ENCODE measurements at regions not wholly inside any gene's neighbourhood (a gene's known extent, or its start where the extent isn't known, plus 50 kb on each side); places are given as distances from the start of the nearest gene placed in this dataset.

DNA sequence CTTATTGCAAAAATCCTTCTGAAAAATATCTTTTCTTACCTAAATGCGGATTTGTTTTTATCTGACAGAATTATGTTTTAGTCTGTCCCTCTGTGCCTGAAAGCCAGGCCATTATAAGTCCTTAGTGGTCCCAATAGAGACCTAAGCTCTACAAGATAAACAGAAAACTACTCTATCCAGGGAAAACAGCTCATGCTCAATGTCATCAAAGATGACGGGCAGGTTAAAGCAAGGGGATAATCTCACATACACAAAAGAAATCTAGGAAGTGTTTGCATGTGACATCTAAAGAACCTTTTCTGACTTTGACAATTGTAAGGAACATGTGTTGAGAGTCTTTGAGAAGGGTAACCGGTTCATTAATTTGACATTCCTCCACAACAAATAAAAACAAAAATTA is 741.1 kb upstream of the ID2 start:
- Histone ChIP-seq H3K27me3 (ENCODE audit: control insufficient read depth, insufficient read depth, low read length) (no peaks in the 10 kb centered on the region), H3K9me3 (ENCODE audit: control insufficient read depth, insufficient read depth, low read length) (no peaks in the 10 kb centered on the region), H3K27ac (ENCODE audit: low read length) (no peak overlapping the region), H3K36me3 (ENCODE audit: control insufficient read depth, insufficient read depth, low read length) (no peaks in the 10 kb centered on the region), H3K4me1 (ENCODE audit: control insufficient read depth, insufficient read depth, low read length) (no peaks in the 10 kb centered on the region), H3K4me3 (ENCODE audit: low read length) (no peak overlapping the region)
- DNase-seq (ENCODE audit: low read depth, low spot score): no peak
- WGBS (ENCODE audit: insufficient coverage, insufficient read length): no CpG with 5 or more reads among the region's 3 CpGs

DNA sequence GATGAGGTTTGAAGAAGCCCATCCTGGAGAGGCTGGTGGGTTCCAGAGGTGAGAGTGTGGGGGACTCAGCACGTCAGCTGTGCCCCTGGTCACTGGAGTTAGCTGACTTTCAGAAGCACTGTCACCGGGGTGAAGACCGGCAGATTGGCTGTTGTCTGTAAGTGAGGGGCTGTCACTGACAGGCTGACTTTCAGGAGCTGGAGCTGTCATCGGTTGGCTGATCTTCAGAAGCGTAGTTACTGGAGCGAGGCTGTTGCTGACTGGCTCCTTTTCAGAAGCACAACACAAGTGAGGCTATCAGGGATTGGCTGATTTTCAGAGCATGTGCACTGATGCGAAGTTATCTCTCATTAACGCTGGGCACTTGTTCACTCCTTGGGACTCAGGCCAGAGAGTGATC is 738.4 kb upstream of the ID2 start:
- no CpG with 5 or more reads among the region's 8 CpGs for whole genome bisulfite sequencing (ENCODE audit: insufficient coverage, insufficient read length)

DNA sequence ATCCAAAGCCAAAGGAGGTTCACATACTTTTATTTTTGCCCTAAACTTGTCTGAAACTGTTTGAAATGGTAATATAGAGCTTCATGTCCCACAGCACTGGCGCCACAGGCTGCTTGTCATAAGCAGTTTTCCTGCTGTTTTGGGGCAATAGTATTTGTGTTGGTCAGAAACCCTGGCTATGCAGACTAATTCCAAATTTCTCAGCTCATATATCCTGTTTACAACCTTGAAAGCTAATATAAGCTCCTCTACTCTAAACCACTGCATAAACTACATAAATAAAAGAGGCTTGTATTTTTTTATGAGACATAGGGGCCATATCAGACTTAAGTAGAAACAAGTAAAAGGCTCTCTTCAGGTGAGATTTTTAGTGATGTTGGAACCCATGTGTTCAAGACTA is 736.8 kb upstream of the ID2 start:
- H3K9me3 ChIP-seq (ENCODE audit: control insufficient read depth, insufficient read depth, low read length): no peaks in the 10 kb centered on the region
- H3K27me3 ChIP-seq (ENCODE audit: control insufficient read depth, insufficient read depth, low read length): no peaks in the 10 kb centered on the region
- H3K36me3 ChIP-seq (ENCODE audit: control insufficient read depth, insufficient read depth, low read length): no peaks in the 10 kb centered on the region
- no peak overlapping the region for H3K4me3 ChIP-seq (ENCODE audit: low read length)
- H3K4me1 ChIP-seq (ENCODE audit: control insufficient read depth, insufficient read depth, low read length): no peaks in the 10 kb centered on the region
- DNase-seq (ENCODE audit: low read depth, low spot score): no peak
- no peak overlapping the region for H3K27ac ChIP-seq (ENCODE audit: low read length)
- WGBS (ENCODE audit: insufficient coverage, insufficient read length): no CpG with 5 or more reads among the region's 1 CpG

More for the DNA sequence above, 738.4 kb upstream of the ID2 start:
- no peaks in the 10 kb centered on the region for H3K36me3 ChIP-seq (ENCODE audit: control insufficient read depth, insufficient read depth, low read length)
- no peaks in the 10 kb centered on the region for H3K9me3 ChIP-seq (ENCODE audit: control insufficient read depth, insufficient read depth, low read length)
- no peak overlapping the region for H3K27ac ChIP-seq (ENCODE audit: low read length)
- H3K4me1 ChIP-seq (ENCODE audit: control insufficient read depth, insufficient read depth, low read length): no peaks in the 10 kb centered on the region
- H3K27me3 ChIP-seq (ENCODE audit: control insufficient read depth, insufficient read depth, low read length): no peaks in the 10 kb centered on the region
- DNase-seq (ENCODE audit: low read depth, low spot score): no peak
- H3K4me3 ChIP-seq (ENCODE audit: low read length): no peak overlapping the region

DNA sequence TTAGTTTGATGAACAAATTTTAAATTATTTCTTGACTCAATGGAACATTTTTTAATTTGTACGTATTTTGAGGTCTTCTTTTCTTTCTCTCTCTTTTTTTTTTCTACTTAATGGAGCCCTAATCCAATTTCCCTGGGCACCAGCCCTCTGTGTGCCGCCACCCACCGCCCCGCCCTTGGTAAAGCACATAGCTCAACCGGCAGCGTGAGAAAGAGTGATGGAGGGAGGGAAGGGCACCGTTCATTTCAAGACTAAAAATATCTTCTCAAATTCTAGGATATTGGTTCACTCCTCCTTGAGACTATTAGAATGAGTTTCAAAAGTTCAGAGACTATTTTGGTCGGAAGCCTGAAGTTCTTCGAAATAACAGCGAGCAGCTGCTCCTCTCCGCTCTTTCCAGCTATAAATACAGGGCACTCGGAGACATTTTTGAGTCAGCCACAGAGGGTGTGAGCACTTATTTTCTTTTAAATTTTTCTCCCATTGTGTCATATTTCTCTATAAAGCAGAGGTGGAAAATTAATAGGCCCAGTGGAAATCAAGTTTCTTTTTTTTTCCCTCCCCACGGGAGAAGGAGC is 731.7 kb upstream of the ID2 start:
- WGBS (ENCODE audit: insufficient coverage, insufficient read length): no CpG with 5 or more reads among the region's 13 CpGs
- Histone ChIP-seq H3K4me3 (ENCODE audit: low read length) (no peak overlapping the region), H3K4me1 (ENCODE audit: control insufficient read depth, insufficient read depth, low read length) (0 out of 2 replicates have a peak, but pooled peaks cover 2% of the 10 kb centered on the region), H3K36me3 (ENCODE audit: control insufficient read depth, insufficient read depth, low read length) (no peaks in the 10 kb centered on the region), H3K27me3 (ENCODE audit: control insufficient read depth, insufficient read depth, low read length) (no peaks in the 10 kb centered on the region), H3K9me3 (ENCODE audit: control insufficient read depth, insufficient read depth, low read length) (no peaks in the 10 kb centered on the region), H3K27ac (ENCODE audit: low read length) (no peak overlapping the region)
- DNase-seq (ENCODE audit: low read depth, low spot score): no peak

DNA sequence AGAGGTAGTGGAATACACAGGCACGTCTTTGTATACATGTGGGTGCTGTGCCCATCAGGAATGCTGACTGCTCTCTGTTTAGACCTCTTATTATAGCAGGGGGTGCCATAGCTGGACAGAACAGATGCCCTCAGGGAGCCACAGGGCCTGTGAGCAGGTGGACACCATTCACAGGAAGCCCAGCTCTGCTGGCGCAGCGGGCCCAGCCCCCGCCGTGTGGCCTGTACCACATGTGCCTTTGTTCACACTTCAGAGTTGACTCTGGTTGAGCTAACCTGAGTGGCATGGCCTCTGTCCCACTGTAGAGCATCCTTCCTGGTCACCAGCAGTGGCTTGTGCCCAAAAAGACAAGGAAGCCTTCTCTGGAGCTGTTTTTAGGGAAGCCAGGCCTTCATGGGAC is 730.9 kb upstream of the ID2 start:
- H3K9me3 ChIP-seq (ENCODE audit: control insufficient read depth, insufficient read depth, low read length): no peaks in the 10 kb centered on the region
- no peak for DNase-seq (ENCODE audit: low read depth, low spot score)
- no peak overlapping the region for H3K27ac ChIP-seq (ENCODE audit: low read length)
- H3K4me3 ChIP-seq (ENCODE audit: low read length): no peak overlapping the region
- WGBS (ENCODE audit: insufficient coverage, insufficient read length): no CpG with 5 or more reads among the region's 5 CpGs
- H3K27me3 ChIP-seq (ENCODE audit: control insufficient read depth, insufficient read depth, low read length): no peaks in the 10 kb centered on the region
- 0 out of 2 replicates have a peak, but pooled peaks cover 2% of the 10 kb centered on the region for H3K4me1 ChIP-seq (ENCODE audit: control insufficient read depth, insufficient read depth, low read length)
- H3K36me3 ChIP-seq (ENCODE audit: control insufficient read depth, insufficient read depth, low read length): no peaks in the 10 kb centered on the region

DNA sequence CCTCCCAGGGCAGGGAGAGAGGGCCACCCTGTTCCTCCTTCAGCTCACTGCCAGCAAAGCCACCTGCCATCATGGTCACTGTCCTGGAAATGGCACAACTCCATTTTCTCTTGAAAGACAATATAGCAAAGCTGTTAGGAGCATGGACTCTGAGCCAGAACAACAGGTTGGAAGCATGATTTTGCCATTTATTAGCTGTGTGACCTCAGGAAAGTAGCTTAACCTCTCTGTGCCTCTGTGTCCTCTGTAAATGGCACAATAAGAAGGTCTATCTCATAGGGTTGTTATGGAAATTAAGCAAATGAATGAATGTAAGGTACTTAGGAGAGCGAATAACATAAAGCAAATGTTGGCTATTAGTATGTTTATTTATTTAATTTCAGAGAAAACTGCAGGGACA is 730.4 kb upstream of the ID2 start:
- Histone ChIP-seq H3K4me3 (ENCODE audit: low read length) (no peak overlapping the region), H3K36me3 (ENCODE audit: control insufficient read depth, insufficient read depth, low read length) (no peaks in the 10 kb centered on the region), H3K27me3 (ENCODE audit: control insufficient read depth, insufficient read depth, low read length) (no peaks in the 10 kb centered on the region), H3K27ac (ENCODE audit: low read length) (no peak overlapping the region), H3K4me1 (ENCODE audit: control insufficient read depth, insufficient read depth, low read length) (0 out of 2 replicates have a peak, but pooled peaks cover 2% of the 10 kb centered on the region), H3K9me3 (ENCODE audit: control insufficient read depth, insufficient read depth, low read length) (no peaks in the 10 kb centered on the region)
- WGBS (ENCODE audit: insufficient coverage, insufficient read length): no CpG with 5 or more reads among the region's 1 CpG
- DNase-seq (ENCODE audit: low read depth, low spot score): no peak

DNA sequence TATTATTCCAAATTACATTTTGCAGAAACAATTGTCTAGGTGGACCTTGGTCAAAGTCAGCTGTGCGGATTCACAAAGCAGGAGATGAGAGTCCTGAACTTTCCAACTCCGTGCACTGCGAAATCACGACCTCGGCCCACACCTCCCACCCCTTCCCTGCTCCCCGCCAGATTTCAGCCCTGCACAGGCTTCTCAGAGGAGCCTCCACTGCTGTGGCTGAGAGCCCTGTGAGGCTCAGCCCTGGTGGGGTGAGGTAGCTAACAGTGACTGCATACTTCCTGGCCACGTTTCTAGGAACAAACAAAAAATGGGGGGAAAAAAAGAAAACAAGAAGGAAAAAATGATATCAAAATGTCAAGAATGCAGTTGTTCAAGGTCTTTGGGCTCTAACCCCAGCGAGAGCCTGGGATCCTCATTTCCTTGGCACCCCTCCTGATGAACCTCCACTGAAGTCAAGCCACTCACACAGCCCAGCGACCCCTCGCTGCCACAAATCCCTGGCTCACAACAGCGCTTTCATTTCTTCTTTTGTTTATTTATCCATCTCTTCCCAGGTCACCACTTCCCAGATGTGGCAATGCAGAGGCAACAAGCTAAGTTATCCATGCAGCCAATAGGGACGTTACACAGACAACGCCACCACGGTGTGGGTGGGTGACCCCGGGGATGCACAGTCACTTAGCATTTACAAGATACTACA is 729.7 kb upstream of the ID2 start:
- DNase-seq (ENCODE audit: low read depth, low spot score): no peak
- H3K9me3 ChIP-seq (ENCODE audit: control insufficient read depth, insufficient read depth, low read length): no peaks in the 10 kb centered on the region
- H3K36me3 ChIP-seq (ENCODE audit: control insufficient read depth, insufficient read depth, low read length): no peaks in the 10 kb centered on the region
- 0 out of 2 replicates have a peak, but pooled peaks cover 2% of the 10 kb centered on the region for H3K4me1 ChIP-seq (ENCODE audit: control insufficient read depth, insufficient read depth, low read length)
- WGBS (ENCODE audit: insufficient coverage, insufficient read length): no CpG with 5 or more reads among the region's 15 CpGs
- H3K27me3 ChIP-seq (ENCODE audit: control insufficient read depth, insufficient read depth, low read length): no peaks in the 10 kb centered on the region
- H3K4me3 ChIP-seq (ENCODE audit: low read length): no peak overlapping the region
- H3K27ac ChIP-seq (ENCODE audit: low read length): no peak overlapping the region

DNA sequence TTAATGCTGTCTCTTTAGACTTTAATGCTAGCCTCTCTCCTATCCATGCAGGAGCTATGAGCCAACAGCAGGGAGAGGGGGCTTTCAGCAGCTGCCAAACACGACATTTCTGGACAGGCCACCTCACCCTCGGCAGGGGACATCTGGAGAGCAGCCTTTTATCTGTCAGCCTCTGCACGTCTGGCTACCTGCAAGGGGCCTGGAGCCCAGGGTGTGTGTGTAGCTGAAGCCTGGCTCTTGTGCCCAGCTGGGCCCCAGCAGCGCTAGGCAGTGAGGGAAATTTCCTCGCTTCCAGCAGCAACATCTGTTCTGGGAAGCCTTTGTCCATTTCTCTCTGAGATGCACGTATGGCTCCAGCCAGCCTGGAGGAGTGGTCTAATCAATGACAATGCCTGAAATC is 728.7 kb upstream of the ID2 start:
- H3K27me3 ChIP-seq (ENCODE audit: control insufficient read depth, insufficient read depth, low read length): no peaks in the 10 kb centered on the region
- H3K9me3 ChIP-seq (ENCODE audit: control insufficient read depth, insufficient read depth, low read length): no peaks in the 10 kb centered on the region
- H3K4me3 ChIP-seq (ENCODE audit: low read length): no peak overlapping the region
- no CpG with 5 or more reads among the region's 6 CpGs for WGBS (ENCODE audit: insufficient coverage, insufficient read length)
- no peak for DNase-seq (ENCODE audit: low read depth, low spot score)
- 0 out of 2 replicates have a peak, but pooled peaks cover 2% of the 10 kb centered on the region for H3K4me1 ChIP-seq (ENCODE audit: control insufficient read depth, insufficient read depth, low read length)
- no peak overlapping the region for H3K27ac ChIP-seq (ENCODE audit: low read length)
- H3K36me3 ChIP-seq (ENCODE audit: control insufficient read depth, insufficient read depth, low read length): no peaks in the 10 kb centered on the region

DNA sequence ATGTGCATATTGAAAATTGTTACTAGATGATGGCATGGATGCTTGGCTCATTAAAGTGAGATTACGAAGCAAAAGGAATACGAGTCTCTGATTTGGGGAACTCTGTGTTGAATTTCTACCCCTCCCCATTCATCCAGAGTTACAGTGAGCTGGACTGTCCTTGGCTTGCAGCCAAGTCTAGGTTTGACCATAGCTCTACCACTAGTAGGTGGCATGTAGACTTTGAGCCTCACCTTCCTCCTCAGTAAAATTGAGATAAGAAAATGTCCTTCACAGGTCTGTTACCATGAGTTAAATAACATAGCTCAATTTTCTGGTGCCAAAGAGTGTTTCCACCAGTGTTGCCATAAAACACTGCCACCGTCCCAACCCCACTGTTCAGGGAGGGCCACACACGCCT is 727.6 kb upstream of the ID2 start:
- H3K27ac ChIP-seq (ENCODE audit: low read length): no peak overlapping the region
- no peaks in the 10 kb centered on the region for H3K36me3 ChIP-seq (ENCODE audit: control insufficient read depth, insufficient read depth, low read length)
- H3K4me3 ChIP-seq (ENCODE audit: low read length): no peak overlapping the region
- no peaks in the 10 kb centered on the region for H3K27me3 ChIP-seq (ENCODE audit: control insufficient read depth, insufficient read depth, low read length)
- H3K9me3 ChIP-seq (ENCODE audit: control insufficient read depth, insufficient read depth, low read length): no peaks in the 10 kb centered on the region
- no peak for DNase-seq (ENCODE audit: low read depth, low spot score)
- no CpG with 5 or more reads among the region's 4 CpGs for WGBS (ENCODE audit: insufficient coverage, insufficient read length)
- 0 out of 2 replicates have a peak, but pooled peaks cover 2% of the 10 kb centered on the region for H3K4me1 ChIP-seq (ENCODE audit: control insufficient read depth, insufficient read depth, low read length)

DNA sequence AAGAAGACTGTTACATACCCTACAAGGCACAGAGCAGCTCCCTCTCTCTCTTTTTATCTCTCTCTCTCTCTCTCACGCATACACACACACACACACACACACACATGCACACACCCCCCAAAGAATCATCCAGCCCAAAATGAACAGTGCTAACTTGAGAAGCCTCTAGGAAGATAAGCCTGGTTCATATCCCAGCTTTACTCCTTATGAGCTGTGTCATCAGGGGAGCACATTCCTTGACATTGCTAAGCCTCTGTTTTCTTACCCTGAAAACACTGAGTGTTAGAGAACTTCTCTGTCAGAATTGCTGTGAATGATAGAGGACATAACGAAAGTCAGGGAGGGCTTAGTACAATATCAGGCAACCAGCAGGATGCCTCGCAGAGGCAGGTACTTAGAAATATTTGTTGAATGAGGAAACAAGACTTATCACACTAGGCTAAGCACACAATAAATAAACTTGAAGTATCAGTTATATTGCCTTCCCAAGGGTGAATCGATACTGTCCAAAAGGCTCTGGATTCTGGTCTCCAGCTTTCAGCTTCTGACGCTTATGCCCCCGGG is 725.6 kb upstream of the ID2 start:
- no CpG with 5 or more reads among the region's 6 CpGs for WGBS (ENCODE audit: insufficient coverage, insufficient read length)

More for the DNA sequence above, 725.6 kb upstream of the ID2 start:
- no peaks in the 10 kb centered on the region for H3K27me3 ChIP-seq (ENCODE audit: control insufficient read depth, insufficient read depth, low read length)
- H3K9me3 ChIP-seq (ENCODE audit: control insufficient read depth, insufficient read depth, low read length): no peaks in the 10 kb centered on the region
- no peak overlapping the region for H3K27ac ChIP-seq (ENCODE audit: low read length)
- no peak overlapping the region for H3K4me3 ChIP-seq (ENCODE audit: low read length)
- DNase-seq (ENCODE audit: low read depth, low spot score): no peak
- 0 out of 2 replicates have a peak, but pooled peaks cover 2% of the 10 kb centered on the region for H3K4me1 ChIP-seq (ENCODE audit: control insufficient read depth, insufficient read depth, low read length)
- no peaks in the 10 kb centered on the region for H3K36me3 ChIP-seq (ENCODE audit: control insufficient read depth, insufficient read depth, low read length)

All from iPS DF 6.9 (cell line).